Liver (tissue), 8 donors: ENCODE measurements at regions not wholly inside any gene's neighbourhood (a gene's known extent, or its start where the extent isn't known, plus 50 kb on each side); places are given as distances from the start of the nearest gene placed in this dataset.

ENCODE experiments used
- DNase-seq: peaks from one replicate; pipeline ENCODE4 v3.0.0-alpha.2; 2017; ENCODE audit warnings: low spot score
- H3K27ac ChIP-seq, 2 donors: one replicate each; pipeline ENCODE4 v1.7.0; 2013; ENCODE audit warnings: inconsistent platforms in 2 of 2, low read length in 2 of 2, control low read depth in 1 of 2, low read depth in 1 of 2, mild to moderate bottlenecking in 1 of 2
- H3K27me3 ChIP-seq, 4 donors: one replicate each; pipeline versions ENCODE4 v1.6.1 to v1.7.0; 2013; ENCODE audit warnings: low read length in 3 of 4, inconsistent platforms in 1 of 4, mild to moderate bottlenecking in 1 of 4, moderate library complexity in 1 of 4; ENCODE audit not compliant: control insufficient read depth in 4 of 4, insufficient read depth in 4 of 4
- H3K36me3 ChIP-seq, 4 donors: one replicate each; pipeline versions ENCODE4 v1.6.1 to v1.7.0; 2013; ENCODE audit warnings: low read length in 3 of 4, mild to moderate bottlenecking in 3 of 4, low read depth in 1 of 4, moderate library complexity in 1 of 4; ENCODE audit not compliant: control insufficient read depth in 4 of 4, insufficient read depth in 3 of 4
- H3K4me1 ChIP-seq, 4 donors: one replicate each; pipeline versions ENCODE4 v1.6.1 to v1.7.0; 2013; ENCODE audit warnings: low read length in 3 of 4, mild to moderate bottlenecking in 3 of 4, moderate library complexity in 1 of 4; ENCODE audit not compliant: control insufficient read depth in 4 of 4, insufficient read depth in 4 of 4
- H3K4me3 ChIP-seq, 3 donors: one replicate each; pipeline versions ENCODE4 v1.6.1 to v1.7.0; 2013; ENCODE audit warnings: low read length in 3 of 3, control low read depth in 1 of 3, low read depth in 1 of 3, mild to moderate bottlenecking in 1 of 3
- H3K9ac ChIP-seq, 2 donors: one replicate each; pipeline ENCODE4 v1.7.0; 2013; ENCODE audit warnings: low read length in 2 of 2, mild to moderate bottlenecking in 2 of 2, moderate library complexity in 2 of 2, control low read depth in 1 of 2, low read depth in 1 of 2
- H3K9me3 ChIP-seq, 4 donors: one replicate each; pipeline versions ENCODE4 v1.6.1 to v1.7.0; 2013; ENCODE audit warnings: low read length in 3 of 4; ENCODE audit not compliant: control insufficient read depth in 4 of 4
- CTCF ChIP-seq: fragments of 150-350 bp; IDR thresholded peaks from 2 replicates; pipeline ENCODE4 v1.5.1; 2017; ENCODE audit warnings: improper control_type of control experiment, low read depth, low read length; ENCODE audit not compliant: missing input control
- EGR1 ChIP-seq, 2 donors: IDR thresholded peaks; 2 replicates each; pipeline ENCODE4 v1.6.1; 2016 to 2018; ENCODE audit warnings: antibody characterized with exemption in 2 of 2, low read depth in 2 of 2
- FOXA1 ChIP-seq: IDR thresholded peaks from 2 replicates; pipeline ENCODE4 v1.6.1; 2016; ENCODE audit warnings: antibody characterized with exemption
- FOXA2 ChIP-seq: IDR thresholded peaks from 2 replicates; pipeline ENCODE4 v1.6.1; 2016; ENCODE audit warnings: antibody characterized with exemption
- GABPA ChIP-seq, 2 donors: IDR thresholded peaks in 1 of 2; conservative IDR thresholded peaks in 1 of 2; 2 replicates each; pipeline ENCODE4 v1.6.1; 2016; ENCODE audit warnings: antibody characterized with exemption in 2 of 2, mild to moderate bottlenecking in 1 of 2, moderate library complexity in 1 of 2
- HNF4A ChIP-seq, 2 donors: conservative IDR thresholded peaks; 2 replicates each; pipeline ENCODE4 v1.6.1; 2016; ENCODE audit warnings: antibody characterized with exemption in 2 of 2, mild to moderate bottlenecking in 2 of 2
- HNF4G ChIP-seq: IDR thresholded peaks from 2 replicates; pipeline ENCODE4 v1.6.1; 2016; ENCODE audit warnings: antibody characterized with exemption
- JUND ChIP-seq, 2 donors: IDR thresholded peaks; 2 replicates each; pipeline ENCODE4 v1.6.1; 2016; ENCODE audit warnings: antibody characterized with exemption in 2 of 2
- NR2F2 ChIP-seq: IDR thresholded peaks from 2 replicates; pipeline ENCODE4 v1.6.1; 2016; ENCODE audit warnings: antibody characterized with exemption
- RAD21 ChIP-seq, 2 donors: IDR thresholded peaks; 2 replicates each; pipeline ENCODE4 v1.6.1; 2016; ENCODE audit warnings: antibody characterized with exemption in 2 of 2, mild to moderate bottlenecking in 2 of 2
- RXRA ChIP-seq, 2 donors: IDR thresholded peaks; 2 replicates each; pipeline ENCODE4 v1.6.1; 2017 to 2018; ENCODE audit warnings: antibody characterized with exemption in 2 of 2, mild to moderate bottlenecking in 1 of 2
- SP1 ChIP-seq: IDR thresholded peaks from 2 replicates; pipeline ENCODE4 v1.6.1; 2018; ENCODE audit warnings: antibody characterized with exemption, mild to moderate bottlenecking
- TAF1 ChIP-seq: conservative IDR thresholded peaks from 2 replicates; pipeline ENCODE4 v1.6.1; 2016; ENCODE audit warnings: antibody characterized with exemption, mild to moderate bottlenecking
- YY1 ChIP-seq: IDR thresholded peaks from 2 replicates; pipeline ENCODE4 v1.6.1; 2016; ENCODE audit warnings: antibody characterized with exemption, mild to moderate bottlenecking
- WGBS: extraction: QIAGEN DNeasy Blood & Tissue Kit; methylation state at CpG from one replicate; pipeline ENCODE4 v1.1.7; 2013; 5-methylcytosine and 5-hydroxymethylcytosine counted together
- TF ChIP-seq, protein P1 (sequence below): IDR thresholded peaks from 2 replicates; pipeline ENCODE4 v1.6.1; 2016; ENCODE audit warnings: antibody characterized with exemption
- TF ChIP-seq, protein P2 (sequence below): IDR thresholded peaks from 2 replicates; pipeline ENCODE4 v1.6.1; 2016; ENCODE audit warnings: antibody characterized with exemption, mild to moderate bottlenecking
- TF ChIP-seq, protein P3 (sequence below): IDR thresholded peaks from 2 replicates; pipeline ENCODE4 v1.6.1; 2016; ENCODE audit warnings: antibody characterized with exemption
- TF ChIP-seq, protein P4 (sequence below): IDR thresholded peaks from 2 replicates; pipeline ENCODE4 v1.6.1; 2016; ENCODE audit warnings: antibody characterized with exemption
- donor health status: healthy.
- donor health status: healthy.
- donor health status: healthy.
- donor health status: healthy.
- donor health status: healthy.

GRCh38 chr6:100185615-100186014, 191.6 kb upstream of the MCHR2 start:
- TF ChIP-seq FOXA1 (no peak), HNF4A (conservative IDR thresholded peaks at IDR 0.05) (no peak), EGR1 (IDR thresholded peaks at IDR 0.05; ENCODE audit: low read depth in 2 of 2) (no peak), TAF1 (no peak), NR2F2 (no peak), RAD21 (IDR thresholded peaks at IDR 0.05) (no peak), RXRA (IDR thresholded peaks at IDR 0.05) (no peak), JUND (IDR thresholded peaks at IDR 0.05) (no peak), GABPA (IDR thresholded peaks at IDR 0.05 in 1 of 2, conservative IDR thresholded peaks at IDR 0.05 in 1 of 2) (no peak), SP1 (no peak), YY1 (no peak), HNF4G (no peak), CTCF (no peak), FOXA2 (no peak)
- TF ChIP-seq, protein P1, sequence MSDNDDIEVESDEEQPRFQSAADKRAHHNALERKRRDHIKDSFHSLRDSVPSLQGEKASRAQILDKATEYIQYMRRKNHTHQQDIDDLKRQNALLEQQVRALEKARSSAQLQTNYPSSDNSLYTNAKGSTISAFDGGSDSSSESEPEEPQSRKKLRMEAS = no peak
- TF ChIP-seq, protein P2, sequence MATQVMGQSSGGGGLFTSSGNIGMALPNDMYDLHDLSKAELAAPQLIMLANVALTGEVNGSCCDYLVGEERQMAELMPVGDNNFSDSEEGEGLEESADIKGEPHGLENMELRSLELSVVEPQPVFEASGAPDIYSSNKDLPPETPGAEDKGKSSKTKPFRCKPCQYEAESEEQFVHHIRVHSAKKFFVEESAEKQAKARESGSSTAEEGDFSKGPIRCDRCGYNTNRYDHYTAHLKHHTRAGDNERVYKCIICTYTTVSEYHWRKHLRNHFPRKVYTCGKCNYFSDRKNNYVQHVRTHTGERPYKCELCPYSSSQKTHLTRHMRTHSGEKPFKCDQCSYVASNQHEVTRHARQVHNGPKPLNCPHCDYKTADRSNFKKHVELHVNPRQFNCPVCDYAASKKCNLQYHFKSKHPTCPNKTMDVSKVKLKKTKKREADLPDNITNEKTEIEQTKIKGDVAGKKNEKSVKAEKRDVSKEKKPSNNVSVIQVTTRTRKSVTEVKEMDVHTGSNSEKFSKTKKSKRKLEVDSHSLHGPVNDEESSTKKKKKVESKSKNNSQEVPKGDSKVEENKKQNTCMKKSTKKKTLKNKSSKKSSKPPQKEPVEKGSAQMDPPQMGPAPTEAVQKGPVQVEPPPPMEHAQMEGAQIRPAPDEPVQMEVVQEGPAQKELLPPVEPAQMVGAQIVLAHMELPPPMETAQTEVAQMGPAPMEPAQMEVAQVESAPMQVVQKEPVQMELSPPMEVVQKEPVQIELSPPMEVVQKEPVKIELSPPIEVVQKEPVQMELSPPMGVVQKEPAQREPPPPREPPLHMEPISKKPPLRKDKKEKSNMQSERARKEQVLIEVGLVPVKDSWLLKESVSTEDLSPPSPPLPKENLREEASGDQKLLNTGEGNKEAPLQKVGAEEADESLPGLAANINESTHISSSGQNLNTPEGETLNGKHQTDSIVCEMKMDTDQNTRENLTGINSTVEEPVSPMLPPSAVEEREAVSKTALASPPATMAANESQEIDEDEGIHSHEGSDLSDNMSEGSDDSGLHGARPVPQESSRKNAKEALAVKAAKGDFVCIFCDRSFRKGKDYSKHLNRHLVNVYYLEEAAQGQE = no peak
- TF ChIP-seq, protein P3, sequence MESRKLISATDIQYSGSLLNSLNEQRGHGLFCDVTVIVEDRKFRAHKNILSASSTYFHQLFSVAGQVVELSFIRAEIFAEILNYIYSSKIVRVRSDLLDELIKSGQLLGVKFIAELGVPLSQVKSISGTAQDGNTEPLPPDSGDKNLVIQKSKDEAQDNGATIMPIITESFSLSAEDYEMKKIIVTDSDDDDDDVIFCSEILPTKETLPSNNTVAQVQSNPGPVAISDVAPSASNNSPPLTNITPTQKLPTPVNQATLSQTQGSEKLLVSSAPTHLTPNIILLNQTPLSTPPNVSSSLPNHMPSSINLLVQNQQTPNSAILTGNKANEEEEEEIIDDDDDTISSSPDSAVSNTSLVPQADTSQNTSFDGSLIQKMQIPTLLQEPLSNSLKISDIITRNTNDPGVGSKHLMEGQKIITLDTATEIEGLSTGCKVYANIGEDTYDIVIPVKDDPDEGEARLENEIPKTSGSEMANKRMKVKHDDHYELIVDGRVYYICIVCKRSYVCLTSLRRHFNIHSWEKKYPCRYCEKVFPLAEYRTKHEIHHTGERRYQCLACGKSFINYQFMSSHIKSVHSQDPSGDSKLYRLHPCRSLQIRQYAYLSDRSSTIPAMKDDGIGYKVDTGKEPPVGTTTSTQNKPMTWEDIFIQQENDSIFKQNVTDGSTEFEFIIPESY = no peak
- TF ChIP-seq, protein P4, sequence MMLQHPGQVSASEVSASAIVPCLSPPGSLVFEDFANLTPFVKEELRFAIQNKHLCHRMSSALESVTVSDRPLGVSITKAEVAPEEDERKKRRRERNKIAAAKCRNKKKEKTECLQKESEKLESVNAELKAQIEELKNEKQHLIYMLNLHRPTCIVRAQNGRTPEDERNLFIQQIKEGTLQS = no peak
- Histone ChIP-seq H3K27ac (no peak overlapping the region), H3K27me3 (no peaks in the 10 kb centered on the region), H3K36me3 (no peaks in the 10 kb centered on the region), H3K4me3 (no peak overlapping the region), H3K4me1 (no peaks in the 10 kb centered on the region), H3K9ac (no peak overlapping the region), H3K9me3 (no peaks in the 10 kb centered on the region)
- no peak for DNase-seq
- WGBS = 66% methylated on average over 3 of the region's 3 CpGs

GRCh38 chr6:100184473-100184872, 190.4 kb upstream of the MCHR2 start:
- Histone ChIP-seq H3K4me3 (no peak overlapping the region), H3K9ac (no peak overlapping the region), H3K9me3 (no peaks in the 10 kb centered on the region), H3K27me3 (no peaks in the 10 kb centered on the region), H3K4me1 (no peaks in the 10 kb centered on the region), H3K36me3 (no peaks in the 10 kb centered on the region), H3K27ac (no peak overlapping the region)
- DNase-seq = no peak
- TF ChIP-seq FOXA1 = no peak
- no peak for TF ChIP-seq EGR1 (IDR thresholded peaks at IDR 0.05; ENCODE audit: low read depth in 2 of 2)
- no peak for TF ChIP-seq YY1
- TF ChIP-seq, protein P3 = no peak
- no peak for TF ChIP-seq FOXA2
- no peak for TF ChIP-seq SP1
- no peak for TF ChIP-seq RXRA (IDR thresholded peaks at IDR 0.05)
- no peak for TF ChIP-seq HNF4A (conservative IDR thresholded peaks at IDR 0.05)
- TF ChIP-seq NR2F2 = no peak
- no peak for TF ChIP-seq TAF1
- TF ChIP-seq, protein P4 = no peak
- no peak for TF ChIP-seq HNF4G
- TF ChIP-seq JUND (IDR thresholded peaks at IDR 0.05) = no peak
- 91% methylated on average over 3 of the region's 3 CpGs for WGBS
